Peyer's patch (tissue), 4 donors: ENCODE measurements at regions not wholly inside any gene's neighbourhood (a gene's known extent, or its start where the extent isn't known, plus 50 kb on each side); places are given as distances from the start of the nearest gene placed in this dataset.

Experiments
- CTCF ChIP-seq, 6 experiments: fragments of 450-650 bp in 4 of 6; fragments of 200-600 bp in 2 of 6; sonication (generic) in 1 of 6; IDR thresholded peaks; one replicate each; pipeline ENCODE4 v1.5.1; 2017 to 2019; ENCODE audit warnings: antibody characterized with exemption in 6 of 6, mild to moderate bottlenecking in 3 of 6, moderate library complexity in 1 of 6
- POLR2A ChIP-seq, 2 donors: fragments of 450-650 bp; IDR thresholded peaks; one replicate each; pipeline ENCODE4 v1.5.1; 2017; ENCODE audit warnings: antibody characterized with exemption in 2 of 2, mild to moderate bottlenecking in 2 of 2, moderate library complexity in 2 of 2

GRCh38 chr4:128550060-128550459 lies 259.4 kb upstream of the JADE1 start:
- TF ChIP-seq CTCF (IDR thresholded peaks at IDR 0.05): no peak
- no peak for TF ChIP-seq POLR2A (IDR thresholded peaks at IDR 0.05)
